ENCODE measurements at regions not wholly inside any gene's neighbourhood (a gene's known extent, or its start where the extent isn't known, plus 50 kb on each side); places are given as distances from the start of the nearest gene placed in this dataset.
"Not testable (repeated sequence)": the region's sequence is repeated elsewhere in the genome, so short reads cannot be mapped to it uniquely, and the experiment has no call there.

DNA sequence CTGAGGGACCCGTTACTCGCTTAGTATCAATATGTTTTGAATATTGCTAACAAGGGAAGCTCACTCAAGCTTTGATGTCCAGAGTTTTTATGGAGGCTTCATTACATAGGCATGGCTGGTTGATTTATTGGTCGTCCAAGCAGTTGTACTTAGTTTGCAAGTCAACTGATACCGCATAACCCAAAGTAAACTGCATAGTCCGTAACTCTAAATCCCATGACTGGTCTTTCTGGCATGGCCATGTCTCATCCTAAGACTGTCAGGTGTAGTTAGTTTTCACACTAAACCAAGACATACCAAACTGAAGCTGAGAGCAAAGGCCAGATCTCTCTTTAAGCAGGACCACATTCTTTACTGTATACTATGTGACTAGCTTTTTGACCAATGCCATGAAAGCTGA is 397.9 kb downstream of the TFEC start:
- no peak for DNase-seq
- Histone ChIP-seq H3K27ac (ENCODE audit: low read depth, low read length) (no peak overlapping the region), H3K4me1 (ENCODE audit: insufficient read depth, low read length) (no peaks in the 10 kb centered on the region), H3K9me3 (ENCODE audit: control insufficient read depth in 1 of 2, low read length in 2 of 2) (no peaks in the 10 kb centered on the region), H3K36me3 (ENCODE audit: insufficient read depth, low read length) (no peaks in the 10 kb centered on the region), H3K27me3 (ENCODE audit: insufficient read depth, low read length) (no peaks in the 10 kb centered on the region), H3K4me3 (ENCODE audit: low read length in 2 of 2) (no peak overlapping the region)
- H3K27me3 Mint-ChIP-seq, result peaks cover 2 to 3% of the 10 kb centered on the region in 2 donors
- peaks cover 0 to 2% (median 0%) of the 10 kb centered on the region in 8 donors for H3K9me3 Mint-ChIP-seq
- no peaks in the 10 kb centered on the region for H3K4me1 Mint-ChIP-seq
- intact Hi-C loops (cut with micrococcal nuclease), result no loop called here
- ChIA-PET CTCF (ENCODE audit: partially characterized antibody) (no interaction called here), POLR2A (ENCODE audit: partially characterized antibody) (no interaction called here)
- H3K27ac Mint-ChIP-seq, result no peak overlapping the region
- no peaks in the 10 kb centered on the region for H3K36me3 Mint-ChIP-seq
- no peak overlapping the region for H3K4me3 Mint-ChIP-seq

DNA sequence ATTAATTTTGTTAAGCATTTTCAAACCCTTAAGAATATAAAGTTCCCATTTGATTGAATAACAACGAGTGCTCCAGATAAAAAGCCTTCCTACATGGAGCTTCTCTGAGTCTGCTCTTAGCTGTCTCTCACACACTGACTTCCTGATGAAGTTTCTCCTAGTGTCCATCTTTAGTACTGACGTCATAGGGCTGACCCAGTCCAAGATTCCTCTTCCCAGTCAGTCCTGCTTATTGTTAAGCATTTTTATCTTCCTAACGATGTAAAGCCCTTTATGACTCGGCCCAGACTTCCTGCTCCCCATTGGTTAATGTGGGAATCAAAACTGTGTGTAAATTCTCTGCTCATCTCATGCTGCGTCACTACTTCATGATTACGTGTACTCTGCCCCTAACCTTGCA is 398.8 kb downstream of the TFEC start:
- Mint-ChIP-seq H3K27me3 (peaks cover 2 to 3% of the 10 kb centered on the region in 2 donors), H3K4me1 (no peaks in the 10 kb centered on the region)

DNA sequence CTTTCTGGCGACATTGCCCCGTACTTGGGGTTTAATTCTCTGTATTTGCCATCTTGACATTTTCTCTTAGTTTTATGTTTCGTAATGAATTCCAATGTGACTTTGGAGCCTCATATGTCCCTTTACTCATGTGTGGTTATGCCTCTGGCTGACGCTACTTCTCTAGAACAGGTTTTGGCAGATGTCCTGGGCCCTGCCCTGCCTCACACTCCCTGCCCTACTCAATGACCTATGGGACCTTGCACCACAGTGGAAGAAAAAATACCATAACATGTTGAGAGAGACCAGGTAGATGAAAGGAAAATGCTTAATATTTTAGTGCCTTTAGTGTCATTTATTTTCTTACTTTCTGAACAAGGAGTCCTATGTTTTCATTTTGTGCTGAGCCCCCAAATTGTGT is 400.5 kb downstream of the TFEC start:
- H3K4me1 Mint-ChIP-seq, result no peaks in the 10 kb centered on the region
- Histone ChIP-seq H3K4me1 (ENCODE audit: insufficient read depth, low read length) (no peaks in the 10 kb centered on the region), H3K27me3 (ENCODE audit: insufficient read depth, low read length) (no peaks in the 10 kb centered on the region), H3K9me3 (ENCODE audit: control insufficient read depth in 1 of 2, low read length in 2 of 2) (no peaks in the 10 kb centered on the region), H3K36me3 (ENCODE audit: insufficient read depth, low read length) (no peaks in the 10 kb centered on the region), H3K27ac (ENCODE audit: low read depth, low read length) (no peak overlapping the region), H3K4me3 (ENCODE audit: low read length in 2 of 2) (no peak overlapping the region)
- intact Hi-C loops (cut with micrococcal nuclease), result no loop called here
- H3K27ac Mint-ChIP-seq, result no peak overlapping the region
- no peaks in the 10 kb centered on the region for H3K36me3 Mint-ChIP-seq
- peaks cover 0 to 2% (median 0%) of the 10 kb centered on the region in 8 donors for H3K9me3 Mint-ChIP-seq
- ChIA-PET POLR2A (ENCODE audit: partially characterized antibody) (no interaction called here), CTCF (ENCODE audit: partially characterized antibody) (interaction anchor here (1.8 kb wide), 1 partner anchor 27 kb away, joined by 4 read pairs; no protein-coding TSS in a partner anchor)
- DNase-seq, result no peak
- no peak overlapping the region for H3K4me3 Mint-ChIP-seq
- H3K27me3 Mint-ChIP-seq, result peaks cover 2 to 3% of the 10 kb centered on the region in 2 donors

More for the DNA sequence above, 398.8 kb downstream of the TFEC start:
- Histone ChIP-seq H3K4me1 (ENCODE audit: insufficient read depth, low read length) (no peaks in the 10 kb centered on the region), H3K9me3 (ENCODE audit: control insufficient read depth in 1 of 2, low read length in 2 of 2) (no peaks in the 10 kb centered on the region), H3K36me3 (ENCODE audit: insufficient read depth, low read length) (no peaks in the 10 kb centered on the region), H3K27me3 (ENCODE audit: insufficient read depth, low read length) (no peaks in the 10 kb centered on the region), H3K27ac (ENCODE audit: low read depth, low read length) (no peak overlapping the region), H3K4me3 (ENCODE audit: low read length in 2 of 2) (no peak overlapping the region)
- DNase-seq, result no peak
- ChIA-PET POLR2A (ENCODE audit: partially characterized antibody) (no interaction called here), CTCF (ENCODE audit: partially characterized antibody) (no interaction called here)
- Mint-ChIP-seq H3K4me3 (no peak overlapping the region), H3K36me3 (no peaks in the 10 kb centered on the region), H3K9me3 (peaks cover 0 to 2% (median 0%) of the 10 kb centered on the region in 8 donors), H3K27ac (no peak overlapping the region)
- intact Hi-C loops (cut with micrococcal nuclease), result no loop called here

DNA sequence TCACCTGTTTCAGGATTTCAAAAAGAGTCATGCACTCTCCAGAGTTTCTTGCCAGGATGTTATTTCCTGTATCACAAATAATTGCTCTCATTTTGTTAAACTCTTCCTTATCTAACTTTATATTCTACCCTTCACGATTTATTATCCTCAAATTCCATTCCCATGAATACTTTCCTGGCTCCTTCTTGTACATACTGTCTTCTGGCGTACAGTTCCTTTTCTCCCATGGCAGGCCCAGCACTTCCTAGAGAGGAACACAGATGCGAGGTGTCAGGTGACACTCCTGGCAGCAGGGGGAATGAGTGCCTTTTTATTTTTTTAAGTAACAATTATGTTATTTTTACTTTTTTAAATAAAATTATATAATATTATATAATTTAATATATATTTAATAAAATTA is 411.9 kb downstream of the TFEC start:
- no peaks in the 10 kb centered on the region for H3K27me3 Mint-ChIP-seq
- Histone ChIP-seq H3K4me1 (ENCODE audit: insufficient read depth, low read length) (no peaks in the 10 kb centered on the region), H3K36me3 (ENCODE audit: insufficient read depth, low read length) (no peaks in the 10 kb centered on the region), H3K4me3 (ENCODE audit: low read length in 2 of 2) (no peak overlapping the region), H3K27me3 (ENCODE audit: insufficient read depth, low read length) (no peaks in the 10 kb centered on the region), H3K27ac (ENCODE audit: low read depth, low read length) (no peak overlapping the region), H3K9me3 (ENCODE audit: control insufficient read depth in 1 of 2, low read length in 2 of 2) (no peaks in the 10 kb centered on the region)
- no peaks in the 10 kb centered on the region for H3K4me1 Mint-ChIP-seq
- ChIA-PET CTCF (ENCODE audit: partially characterized antibody) (no interaction called here), POLR2A (ENCODE audit: partially characterized antibody) (no interaction called here)
- no peaks in the 10 kb centered on the region for H3K36me3 Mint-ChIP-seq
- no peak overlapping the region for H3K4me3 Mint-ChIP-seq
- peaks cover 0 to 3% (median 0%) of the 10 kb centered on the region in 8 donors for H3K9me3 Mint-ChIP-seq
- intact Hi-C loops (cut with micrococcal nuclease), result no loop called here
- no peak overlapping the region for H3K27ac Mint-ChIP-seq
- DNase-seq, result no peak

DNA sequence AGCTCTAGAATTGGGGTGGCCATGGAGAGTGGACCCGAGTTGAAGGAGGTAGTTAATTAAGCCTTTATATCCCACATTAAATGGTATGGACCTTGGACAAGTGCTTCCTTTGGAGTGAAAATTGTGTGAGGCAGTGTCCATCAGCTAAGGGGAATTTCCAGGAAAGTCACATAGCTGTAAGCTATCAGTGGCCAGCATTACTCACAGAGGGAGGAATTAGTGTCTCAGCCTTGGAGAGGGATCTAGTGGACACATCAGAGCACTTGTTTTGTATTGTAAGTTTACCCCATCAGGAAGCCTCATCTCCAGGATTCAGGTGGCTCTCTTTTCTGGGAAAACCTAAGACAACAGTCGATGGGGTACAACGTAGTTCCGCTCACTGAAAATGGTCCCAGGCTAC is 416.7 kb downstream of the TFEC start:
- no peak overlapping the region for H3K4me3 Mint-ChIP-seq

DNA sequence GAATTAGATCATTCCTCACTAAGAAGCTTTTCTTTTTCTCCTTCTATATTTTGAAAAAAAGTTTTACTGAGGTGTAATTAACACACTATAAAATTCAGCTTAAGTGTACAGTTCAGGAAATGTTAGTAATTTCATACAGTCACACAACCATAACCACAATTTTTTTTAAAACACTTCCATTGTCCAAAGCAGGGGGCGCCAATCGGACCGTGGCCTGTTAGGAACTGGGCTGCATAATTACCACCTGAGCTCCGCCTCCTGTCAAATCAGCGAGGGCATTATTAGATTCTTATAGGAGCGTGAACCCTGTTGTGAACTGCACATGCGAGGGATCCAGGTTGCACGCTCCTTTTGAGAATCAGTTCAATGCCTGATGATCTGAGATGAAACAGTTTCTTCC is 427.1 kb downstream of the TFEC start:
- intact Hi-C loops (cut with micrococcal nuclease), result no loop called here
- Histone ChIP-seq H3K27ac (ENCODE audit: low read depth, low read length) (no peak overlapping the region), H3K4me3 (ENCODE audit: low read length in 2 of 2) (no peak overlapping the region), H3K4me1 (ENCODE audit: insufficient read depth, low read length) (no peaks in the 10 kb centered on the region), H3K9me3 (ENCODE audit: control insufficient read depth in 1 of 2, low read length in 2 of 2) (no peaks in the 10 kb centered on the region), H3K36me3 (ENCODE audit: insufficient read depth, low read length) (no peaks in the 10 kb centered on the region), H3K27me3 (ENCODE audit: insufficient read depth, low read length) (no peaks in the 10 kb centered on the region)
- CTCF ChIA-PET (ENCODE audit: partially characterized antibody), result interaction anchor here (0.8 kb wide), 1 partner anchor 26 kb away, joined by 4 read pairs; no protein-coding TSS in a partner anchor
- H3K4me3 Mint-ChIP-seq, result no peak overlapping the region
- H3K4me1 Mint-ChIP-seq, result peaks cover 0 to 1% (median 0%) of the 10 kb centered on the region in 4 donors
- H3K27ac Mint-ChIP-seq, result no peak overlapping the region
- peaks cover 0 to 6% (median 2%) of the 10 kb centered on the region in 8 donors for H3K9me3 Mint-ChIP-seq
- POLR2A ChIA-PET (ENCODE audit: partially characterized antibody), result no interaction called here
- H3K27me3 Mint-ChIP-seq, result peaks cover 0 to 1% of the 10 kb centered on the region in 2 donors
- DNase-seq, result no peak
- no peaks in the 10 kb centered on the region for H3K36me3 Mint-ChIP-seq

More for the DNA sequence above, 416.7 kb downstream of the TFEC start:
- H3K4me1 ChIP-seq (ENCODE audit: insufficient read depth, low read length), result no peaks in the 10 kb centered on the region
- H3K36me3 ChIP-seq (ENCODE audit: insufficient read depth, low read length), result no peaks in the 10 kb centered on the region
- H3K9me3 ChIP-seq (ENCODE audit: control insufficient read depth in 1 of 2, low read length in 2 of 2), result no peaks in the 10 kb centered on the region
- H3K27ac ChIP-seq (ENCODE audit: low read depth, low read length), result no peak overlapping the region
- H3K4me3 ChIP-seq (ENCODE audit: low read length in 2 of 2), result no peak overlapping the region
- Mint-ChIP-seq H3K27ac (no peak overlapping the region), H3K36me3 (no peaks in the 10 kb centered on the region), H3K4me1 (no peaks in the 10 kb centered on the region), H3K27me3 (no peaks in the 10 kb centered on the region), H3K9me3 (peaks cover 0 to 2% (median 0%) of the 10 kb centered on the region in 8 donors)
- intact Hi-C loops (cut with micrococcal nuclease), result no loop called here
- ChIA-PET POLR2A (ENCODE audit: partially characterized antibody) (no interaction called here), CTCF (ENCODE audit: partially characterized antibody) (no interaction called here)
- H3K27me3 ChIP-seq (ENCODE audit: insufficient read depth, low read length), result no peaks in the 10 kb centered on the region
- DNase-seq, result no peak

DNA sequence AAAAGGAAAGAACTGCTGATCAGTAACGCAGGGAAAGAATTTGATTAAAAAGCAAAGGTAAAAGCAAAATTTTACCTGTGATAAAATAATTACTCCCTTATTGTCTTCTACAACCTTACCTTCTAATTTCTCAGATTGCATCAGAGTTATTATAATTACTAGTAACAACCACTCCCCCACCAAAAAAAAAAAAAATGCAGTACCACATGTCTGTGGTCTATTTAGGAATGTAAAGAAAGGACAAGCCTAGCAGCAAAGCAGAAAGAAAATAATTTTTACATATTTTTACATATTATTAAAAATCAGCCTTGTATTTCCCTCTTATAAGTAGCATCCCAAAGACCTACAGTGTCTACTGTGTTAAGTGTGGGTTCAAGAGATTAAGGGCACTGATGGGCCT is 430.4 kb downstream of the TFEC start:
- peaks cover 0 to 31% (median 19%) of the 10 kb centered on the region in 8 donors for H3K9me3 Mint-ChIP-seq
- no peak overlapping the region for H3K27ac ChIP-seq (ENCODE audit: low read depth, low read length)
- H3K4me3 ChIP-seq (ENCODE audit: low read length in 2 of 2), result no peak overlapping the region
- H3K9me3 ChIP-seq (ENCODE audit: control insufficient read depth in 1 of 2, low read length in 2 of 2), result no peaks in the 10 kb centered on the region
- DNase-seq, result no peak
- ChIA-PET CTCF (ENCODE audit: partially characterized antibody) (no interaction called here), POLR2A (ENCODE audit: partially characterized antibody) (no interaction called here)
- H3K27me3 ChIP-seq (ENCODE audit: insufficient read depth, low read length), result no peaks in the 10 kb centered on the region
- no peaks in the 10 kb centered on the region for H3K36me3 Mint-ChIP-seq
- no peaks in the 10 kb centered on the region for H3K36me3 ChIP-seq (ENCODE audit: insufficient read depth, low read length)
- H3K4me1 ChIP-seq (ENCODE audit: insufficient read depth, low read length), result no peaks in the 10 kb centered on the region
- H3K27me3 Mint-ChIP-seq, result peaks cover 1 to 4% of the 10 kb centered on the region in 2 donors
- H3K4me3 Mint-ChIP-seq, result no peak overlapping the region
- intact Hi-C loops (cut with micrococcal nuclease), result no loop called here
- no peaks in the 10 kb centered on the region for H3K4me1 Mint-ChIP-seq
- H3K27ac Mint-ChIP-seq, result no peak overlapping the region

DNA sequence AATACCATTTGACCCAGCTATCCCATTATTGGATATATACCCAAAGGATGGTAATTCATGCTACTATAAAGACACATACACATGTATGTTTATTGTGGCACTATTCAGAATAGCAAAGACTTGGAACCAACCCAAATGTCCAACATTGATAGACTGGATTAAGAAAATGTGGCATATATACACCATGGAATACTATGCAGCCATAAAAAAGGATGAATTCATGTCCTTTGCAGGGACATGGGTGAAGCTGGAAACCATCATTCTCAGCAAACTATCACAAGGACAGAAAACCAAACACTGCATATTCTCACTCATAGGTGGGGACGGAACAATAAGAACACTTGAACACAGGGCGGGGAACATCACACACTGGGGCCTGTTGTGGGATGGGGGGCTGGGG is 431.4 kb downstream of the TFEC start:
- H3K4me1 Mint-ChIP-seq, result not testable (repeated sequence)

More for the DNA sequence above, 431.4 kb downstream of the TFEC start:
- H3K4me1 ChIP-seq (ENCODE audit: insufficient read depth, low read length); H3K4me3 ChIP-seq (ENCODE audit: low read length in 2 of 2); H3K9me3 ChIP-seq (ENCODE audit: control insufficient read depth in 1 of 2, low read length in 2 of 2); H3K27ac Mint-ChIP-seq; H3K27ac ChIP-seq (ENCODE audit: low read depth, low read length); H3K36me3 ChIP-seq (ENCODE audit: insufficient read depth, low read length); POLR2A ChIA-PET (ENCODE audit: partially characterized antibody); H3K27me3 ChIP-seq (ENCODE audit: insufficient read depth, low read length); H3K4me3 Mint-ChIP-seq; intact Hi-C loops (cut with micrococcal nuclease); DNase-seq; CTCF ChIA-PET (ENCODE audit: partially characterized antibody); H3K36me3 Mint-ChIP-seq; H3K27me3 Mint-ChIP-seq: not testable (repeated sequence)
- peaks cover 2 to 35% (median 21%) of the 10 kb centered on the region in 8 donors for H3K9me3 Mint-ChIP-seq

All from CD4-positive, alpha-beta memory T cell (primary cell).